ENCODE measurements at regions not wholly inside any gene's neighbourhood (a gene's known extent, or its start where the extent isn't known, plus 50 kb on each side); places are given as distances from the start of the nearest gene placed in this dataset.

GRCh38 chr12:92621833-92622232 lies 81.0 kb upstream of the PLEKHG7 start:
- TF ChIP-seq CTCF (IDR thresholded peaks at IDR 0.05) (no peak), EZH2 (IDR thresholded peaks at IDR 0.05) (no peak), EZH2phosphoT487 (IDR thresholded peaks at IDR 0.05) (no peak)

Data from neural progenitor cell (in vitro differentiated cells).